ENCODE measurements at regions not wholly inside any gene's neighbourhood (a gene's known extent, or its start where the extent isn't known, plus 50 kb on each side); places are given as distances from the start of the nearest gene placed in this dataset.

DNA sequence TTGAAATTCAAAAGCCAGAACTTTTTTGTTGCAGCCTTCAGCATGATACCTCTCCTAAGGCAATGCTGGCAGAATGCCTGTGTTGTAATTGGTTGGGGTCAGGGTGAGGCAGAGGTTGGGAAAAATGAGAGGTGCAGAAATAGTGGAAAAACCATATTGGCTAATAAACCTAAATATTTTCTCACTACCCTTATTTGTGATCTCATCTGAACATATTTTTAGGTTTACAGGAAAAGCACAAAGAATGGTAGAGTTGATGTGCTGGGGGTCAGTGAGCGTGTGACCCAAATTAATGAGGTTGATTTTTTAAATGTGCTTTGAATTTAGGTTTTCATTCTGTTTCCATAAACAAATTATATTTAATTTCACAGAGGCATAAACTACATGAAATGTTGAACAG is 437.3 kb downstream of the HDGFL1 start:
- TF ChIP-seq, protein P1, sequence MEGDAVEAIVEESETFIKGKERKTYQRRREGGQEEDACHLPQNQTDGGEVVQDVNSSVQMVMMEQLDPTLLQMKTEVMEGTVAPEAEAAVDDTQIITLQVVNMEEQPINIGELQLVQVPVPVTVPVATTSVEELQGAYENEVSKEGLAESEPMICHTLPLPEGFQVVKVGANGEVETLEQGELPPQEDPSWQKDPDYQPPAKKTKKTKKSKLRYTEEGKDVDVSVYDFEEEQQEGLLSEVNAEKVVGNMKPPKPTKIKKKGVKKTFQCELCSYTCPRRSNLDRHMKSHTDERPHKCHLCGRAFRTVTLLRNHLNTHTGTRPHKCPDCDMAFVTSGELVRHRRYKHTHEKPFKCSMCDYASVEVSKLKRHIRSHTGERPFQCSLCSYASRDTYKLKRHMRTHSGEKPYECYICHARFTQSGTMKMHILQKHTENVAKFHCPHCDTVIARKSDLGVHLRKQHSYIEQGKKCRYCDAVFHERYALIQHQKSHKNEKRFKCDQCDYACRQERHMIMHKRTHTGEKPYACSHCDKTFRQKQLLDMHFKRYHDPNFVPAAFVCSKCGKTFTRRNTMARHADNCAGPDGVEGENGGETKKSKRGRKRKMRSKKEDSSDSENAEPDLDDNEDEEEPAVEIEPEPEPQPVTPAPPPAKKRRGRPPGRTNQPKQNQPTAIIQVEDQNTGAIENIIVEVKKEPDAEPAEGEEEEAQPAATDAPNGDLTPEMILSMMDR (conservative IDR thresholded peaks at IDR 0.05; ENCODE audit: low read depth, low read length), result no peak
- TF ChIP-seq MXI1 (IDR thresholded peaks at IDR 0.05; ENCODE audit: borderline replicate concordance, low read depth, low read length), result no peak
- TF ChIP-seq POLR2A (IDR thresholded peaks at IDR 0.05; ENCODE audit: low read depth, low read length), result no peak
- no peak for TF ChIP-seq SMC3 (IDR thresholded peaks at IDR 0.05; ENCODE audit: low read depth, low read length)
- no peak for TF ChIP-seq BHLHE40 (IDR thresholded peaks at IDR 0.05; ENCODE audit: low read depth, low read length)
